Erythroblast (primary cell): ENCODE measurements at regions not wholly inside any gene's neighbourhood (a gene's known extent, or its start where the extent isn't known, plus 50 kb on each side); places are given as distances from the start of the nearest gene placed in this dataset.

Experiments
- GATA1 ChIP-seq: IDR thresholded peaks from 2 replicates; pipeline ENCODE4 v1.6.1; 2011; ENCODE audit warnings: low read depth, mild to moderate bottlenecking, control low read depth, low read length, moderate library complexity
- POLR2A ChIP-seq: IDR thresholded peaks from 2 replicates; pipeline ENCODE4 v1.6.1; 2011; ENCODE audit warnings: mild to moderate bottlenecking, low read length

GRCh38 chr14:55976655-55977054, 141.6 kb upstream of the PELI2 start:
- no peak for TF ChIP-seq POLR2A
- no peak for TF ChIP-seq GATA1
